Forelimb muscle (tissue), 1 donor: ENCODE measurements at regions not wholly inside any gene's neighbourhood (a gene's known extent, or its start where the extent isn't known, plus 50 kb on each side); places are given as distances from the start of the nearest gene placed in this dataset.

Experiments
- DNase-seq: peaks from one replicate; pipeline ENCODE4 v3.0.0-alpha.2; 2013; ENCODE audit warnings: low read depth

- no peak for DNase-seq
Measured at GRCh38 chr5:60376860-60377259, 323.1 kb downstream of the DEPDC1B start.

GRCh38 chr5:60374409-60374808 lies 325.6 kb downstream of the DEPDC1B start:
- no peak for DNase-seq

- DNase-seq, result no peak
Measured at GRCh38 chr5:60372786-60373185, 327.2 kb downstream of the DEPDC1B start.

GRCh38 chr5:60371065-60371464 lies 328.9 kb downstream of the DEPDC1B start:
- no peak for DNase-seq

- DNase-seq, result no peak
Measured at GRCh38 chr5:60370508-60370907, 329.5 kb downstream of the DEPDC1B start.

- no peak for DNase-seq
Measured at GRCh38 chr5:60369391-60369790, 330.6 kb downstream of the DEPDC1B start.

GRCh38 chr5:60368100-60368499 lies 331.9 kb downstream of the DEPDC1B start:
- no peak for DNase-seq

- DNase-seq, result no peak
Measured at GRCh38 chr5:60366489-60366888, 333.5 kb downstream of the DEPDC1B start.

GRCh38 chr5:60365001-60365400 lies 335.0 kb downstream of the DEPDC1B start:
- no peak for DNase-seq

- DNase-seq, result no peak
Measured at GRCh38 chr5:60362158-60362557, 337.8 kb downstream of the DEPDC1B start.

GRCh38 chr5:60360355-60360754 lies 339.6 kb downstream of the DEPDC1B start:
- DNase-seq, result no peak

GRCh38 chr5:60357302-60357701 lies 342.7 kb downstream of the DEPDC1B start:
- no peak for DNase-seq

GRCh38 chr5:60356745-60357144 lies 343.2 kb downstream of the DEPDC1B start:
- DNase-seq, result no peak

GRCh38 chr5:60355181-60355580 lies 344.8 kb downstream of the DEPDC1B start:
- DNase-seq, result no peak

GRCh38 chr5:60354311-60354710 lies 345.7 kb downstream of the DEPDC1B start:
- DNase-seq, result no peak

GRCh38 chr5:60352992-60353599 lies 346.9 kb downstream of the DEPDC1B start:
- no peak for DNase-seq

- no peak for DNase-seq
Measured at GRCh38 chr5:60350794-60351193, 349.2 kb downstream of the DEPDC1B start.

GRCh38 chr5:60349891-60350415 lies 350.0 kb downstream of the DEPDC1B start:
- no peak for DNase-seq

GRCh38 chr5:60346393-60346792 lies 353.6 kb downstream of the DEPDC1B start:
- DNase-seq, result no peak

GRCh38 chr5:60343102-60343501 lies 356.9 kb downstream of the DEPDC1B start:
- no peak for DNase-seq

GRCh38 chr5:60340965-60341471 lies 358.9 kb downstream of the DEPDC1B start:
- DNase-seq, result no peak

- DNase-seq, result no peak
Measured at GRCh38 chr5:60340326-60340725, 359.6 kb downstream of the DEPDC1B start.

- peak; percentile 90 for DNase-seq
Measured at GRCh38 chr5:60339691-60340201, 360.2 kb downstream of the DEPDC1B start.

GRCh38 chr5:60338846-60339245 lies 361.1 kb downstream of the DEPDC1B start:
- DNase-seq, result no peak
